HG02759 (cell line): ENCODE measurements at regions not wholly inside any gene's neighbourhood (a gene's known extent, or its start where the extent isn't known, plus 50 kb on each side); places are given as distances from the start of the nearest gene placed in this dataset.

Source experiments
- ATAC-seq: cut with Tn5 transposase; IDR thresholded peaks from one replicate; pipeline ENCODE4 v1.9.1; 2021; ENCODE audit warnings: mild to moderate bottlenecking, moderate library complexity; ENCODE audit not compliant: unreplicated experiment

- ATAC-seq: no peak
Measured at GRCh38 chr19:29321116-29321515, 108.2 kb upstream of the UQCRFS1 start.

GRCh38 chr19:29323021-29323430, 110.1 kb upstream of the UQCRFS1 start:
- ATAC-seq: no peak

GRCh38 chr19:29323440-29324290, 110.7 kb upstream of the UQCRFS1 start:
- ATAC-seq: no peak

- ATAC-seq: no peak
Measured at GRCh38 chr19:29324291-29324680, 111.3 kb upstream of the UQCRFS1 start.

- ATAC-seq: no peak
Measured at GRCh38 chr19:29324717-29325116, 111.8 kb upstream of the UQCRFS1 start.

- ATAC-seq: no peak
Measured at GRCh38 chr19:29325241-29325975, 112.5 kb upstream of the UQCRFS1 start.

GRCh38 chr19:29326351-29326750, 113.4 kb upstream of the UQCRFS1 start:
- ATAC-seq: no peak

GRCh38 chr19:29326849-29327840, 114.2 kb upstream of the UQCRFS1 start:
- ATAC-seq: no peak

GRCh38 chr19:29328586-29328985, 115.6 kb upstream of the UQCRFS1 start:
- no peak for ATAC-seq

- no peak for ATAC-seq
Measured at GRCh38 chr19:29329460-29330134, 116.6 kb upstream of the UQCRFS1 start.

GRCh38 chr19:29336425-29336824, 123.5 kb upstream of the UQCRFS1 start:
- ATAC-seq: no peak

GRCh38 chr19:29337029-29337428, 124.1 kb upstream of the UQCRFS1 start:
- no peak for ATAC-seq

- ATAC-seq: no peak
Measured at GRCh38 chr19:29338480-29338879, 125.5 kb upstream of the UQCRFS1 start.

GRCh38 chr19:29342721-29343120, 129.8 kb upstream of the UQCRFS1 start:
- no peak for ATAC-seq

GRCh38 chr19:29364224-29364726, 151.3 kb upstream of the UQCRFS1 start:
- ATAC-seq: no peak

- ATAC-seq: no peak
Measured at GRCh38 chr19:29364999-29365398, 152.0 kb upstream of the UQCRFS1 start.

GRCh38 chr19:29365836-29366417, 153.0 kb upstream of the UQCRFS1 start:
- ATAC-seq: no peak

GRCh38 chr19:29366757-29367156, 153.8 kb upstream of the UQCRFS1 start:
- no peak for ATAC-seq

GRCh38 chr19:29367791-29368222, 154.9 kb upstream of the UQCRFS1 start:
- ATAC-seq: no peak

- no peak for ATAC-seq
Measured at GRCh38 chr19:29370276-29370675, 155.5 kb upstream of the VSTM2B start.
